ENCODE measurements at regions not wholly inside any gene's neighbourhood (a gene's known extent, or its start where the extent isn't known, plus 50 kb on each side); places are given as distances from the start of the nearest gene placed in this dataset.

GRCh38 chr6:15121977-15122550 is 123.8 kb upstream of the JARID2 start:
- TF ChIP-seq CTCF (IDR thresholded peaks at IDR 0.05 in 4 of 5, conservative IDR thresholded peaks at IDR 0.05 in 1 of 5) (no peak), POLR2A (IDR thresholded peaks at IDR 0.05) (no peak)
